ENCODE measurements at regions not wholly inside any gene's neighbourhood (a gene's known extent, or its start where the extent isn't known, plus 50 kb on each side); places are given as distances from the start of the nearest gene placed in this dataset.

DNA sequence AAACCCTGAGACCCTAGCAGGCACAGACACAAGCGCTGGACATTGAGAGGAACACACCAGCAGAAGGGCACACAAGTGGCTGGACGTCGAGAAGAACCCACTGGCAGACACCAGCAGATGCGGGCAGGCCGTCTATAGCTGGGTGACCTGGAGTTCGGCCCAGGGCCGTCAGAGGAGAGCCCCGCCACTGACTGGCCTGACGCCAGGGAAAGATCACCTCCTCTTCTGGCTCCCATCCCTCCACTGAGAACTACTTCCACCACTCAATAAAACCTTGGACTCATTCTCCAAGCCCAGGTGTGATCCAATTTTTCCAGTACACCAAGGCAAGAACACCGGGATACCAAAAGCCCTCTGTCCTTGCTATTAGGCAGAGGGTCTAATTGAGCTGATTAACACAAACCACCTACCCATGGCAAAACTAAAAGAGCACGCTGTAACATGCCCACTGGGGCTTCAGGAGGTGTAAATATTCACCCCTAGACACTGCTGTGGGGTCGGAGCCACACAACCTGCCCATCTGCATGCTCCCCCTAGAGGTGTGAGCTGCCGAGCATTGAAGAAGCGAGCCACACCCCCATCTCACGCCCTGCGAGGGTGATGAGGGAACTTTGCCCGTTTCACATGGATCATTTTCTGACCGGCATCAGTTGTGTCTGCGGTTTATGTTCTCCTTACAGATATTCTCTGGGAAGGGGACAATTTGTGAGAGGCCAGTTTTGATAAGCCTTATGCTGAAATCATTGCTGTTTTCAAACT is 104.8 kb downstream of the HLX start:
- DNase-seq, result peak; percentile 20

DNA sequence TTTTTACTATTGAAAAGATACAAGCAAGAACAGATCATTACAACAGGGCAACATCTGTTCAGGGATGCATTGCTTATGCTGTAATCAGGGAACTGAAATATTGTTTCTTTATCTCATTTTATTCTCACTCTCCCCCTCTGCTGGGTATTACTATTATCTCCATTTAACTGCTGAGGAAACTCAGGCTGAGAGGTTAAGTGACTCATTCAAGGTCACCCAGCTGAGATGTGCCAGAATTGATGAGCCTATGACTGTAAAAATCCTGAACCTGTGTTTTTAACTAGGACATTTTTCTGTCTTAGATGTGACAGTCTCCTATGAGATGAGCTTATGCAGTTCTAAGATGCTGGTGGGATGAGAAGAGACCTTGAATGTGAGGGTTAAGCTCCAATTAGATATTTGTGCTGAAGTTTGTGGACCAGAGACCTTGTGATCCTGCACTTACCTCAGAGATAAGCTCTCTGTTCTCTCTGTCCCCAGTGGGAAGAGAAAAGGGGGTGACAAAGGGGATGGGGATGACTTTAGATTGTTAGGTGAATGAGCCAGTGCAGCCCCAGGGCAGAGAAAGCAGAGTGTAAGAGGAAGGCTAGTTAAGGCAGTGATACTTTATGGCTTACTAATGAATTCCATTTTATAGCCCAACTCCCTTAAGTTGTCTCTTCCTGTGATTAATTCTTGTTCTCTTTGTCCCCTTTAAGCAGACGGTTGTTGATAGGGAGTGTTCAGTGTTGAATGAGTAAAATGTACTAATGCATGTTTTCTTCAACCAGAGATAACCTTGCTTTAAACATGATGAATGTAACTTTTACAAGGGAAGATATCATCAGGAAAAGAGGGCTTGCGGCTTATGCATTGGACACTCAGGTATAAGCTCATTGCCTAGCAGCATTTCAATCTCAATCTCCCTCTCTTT is 111.4 kb downstream of the HLX start:
- no peak for DNase-seq

DNA sequence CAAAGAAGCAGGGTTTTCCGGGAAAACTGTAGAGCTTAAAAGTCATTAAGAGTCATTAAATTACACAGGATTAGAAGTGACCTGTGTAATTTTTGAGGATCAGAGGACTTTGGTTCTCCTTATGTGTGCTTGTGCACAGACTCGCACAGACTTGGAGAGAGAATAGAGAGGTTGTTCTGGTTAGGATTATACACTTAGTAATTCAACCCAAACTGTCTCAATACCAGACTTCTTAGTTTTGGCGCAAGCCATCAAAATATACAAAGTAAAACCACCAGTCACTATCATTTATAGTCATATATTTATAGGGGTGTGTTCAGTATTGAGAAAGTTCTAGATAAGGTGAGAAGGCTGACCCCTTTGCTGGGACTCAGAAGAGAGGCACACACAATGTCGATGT is 112.3 kb downstream of the HLX start:
- no peak for DNase-seq

DNA sequence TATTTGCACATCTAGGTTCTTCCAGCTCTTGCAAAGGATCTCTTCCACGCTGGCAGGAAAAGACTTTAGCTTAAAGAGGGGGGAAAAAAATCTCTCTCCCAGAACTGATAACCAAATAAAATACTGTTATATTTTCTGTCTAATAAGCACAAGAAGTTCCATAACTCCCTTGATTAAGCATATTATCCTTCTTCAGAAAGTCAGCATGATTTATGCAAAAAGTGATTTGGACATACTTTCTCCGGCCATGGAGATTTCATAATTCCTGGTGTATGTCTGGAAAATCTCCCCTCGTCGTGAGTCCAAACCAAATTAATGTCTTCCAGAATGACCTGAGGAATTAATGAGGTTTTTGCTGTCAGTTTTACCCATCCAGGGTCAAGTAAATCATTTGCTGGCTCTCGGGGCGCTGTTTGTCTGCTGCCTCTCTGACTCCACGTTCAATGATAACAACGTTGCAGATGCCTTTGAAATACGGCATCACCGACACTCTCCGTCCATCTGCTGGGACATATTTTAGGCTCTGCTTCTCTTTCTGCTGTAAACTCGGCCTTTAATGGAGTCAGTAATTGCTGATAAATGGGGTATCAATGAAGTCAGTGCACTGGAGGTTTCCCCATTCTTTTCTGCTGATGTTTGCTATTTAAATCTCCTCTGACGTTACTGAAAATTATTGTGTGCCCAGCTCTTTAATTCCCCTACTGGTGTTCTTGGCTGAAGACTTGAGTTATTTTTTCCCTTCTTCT is 112.9 kb downstream of the HLX start:
- no peak for DNase-seq

DNA sequence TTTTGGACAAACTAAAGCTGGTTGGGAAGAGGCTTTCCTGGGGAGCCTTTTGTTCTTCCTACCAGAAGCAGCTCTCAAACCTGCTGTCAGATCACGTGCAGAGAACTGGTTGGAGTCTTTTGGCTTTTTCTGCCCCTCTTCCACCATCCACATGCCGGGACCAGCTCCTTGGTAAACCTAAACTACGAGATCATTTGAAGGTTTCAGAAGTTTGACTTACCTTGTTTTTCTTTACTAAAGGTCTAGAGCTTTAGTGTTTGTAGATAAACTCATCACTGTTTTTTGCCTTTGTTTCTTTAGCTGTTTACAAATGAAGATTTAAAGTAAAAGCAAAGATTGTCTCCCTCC is 113.4 kb downstream of the HLX start:
- DNase-seq, result no peak

DNA sequence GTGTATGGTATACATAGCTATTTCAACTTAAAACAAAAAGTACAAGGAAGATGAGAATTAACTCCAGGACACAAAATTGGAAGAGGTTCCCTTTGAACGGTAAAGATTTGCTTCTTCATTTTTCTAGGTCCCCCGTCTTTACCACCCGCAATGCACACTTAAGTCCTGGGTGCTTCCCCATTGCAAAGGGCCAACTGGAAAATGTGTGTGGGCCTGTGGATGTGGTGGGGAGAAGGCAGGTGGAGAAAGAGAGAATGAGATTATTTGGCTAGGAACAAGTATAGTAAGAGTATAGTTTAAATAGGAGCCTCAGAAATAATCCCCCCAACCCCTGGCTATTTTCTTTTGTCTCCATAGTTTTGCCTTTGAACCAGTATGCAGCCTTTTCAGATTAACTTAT is 115.4 kb downstream of the HLX start:
- DNase-seq, result no peak

DNA sequence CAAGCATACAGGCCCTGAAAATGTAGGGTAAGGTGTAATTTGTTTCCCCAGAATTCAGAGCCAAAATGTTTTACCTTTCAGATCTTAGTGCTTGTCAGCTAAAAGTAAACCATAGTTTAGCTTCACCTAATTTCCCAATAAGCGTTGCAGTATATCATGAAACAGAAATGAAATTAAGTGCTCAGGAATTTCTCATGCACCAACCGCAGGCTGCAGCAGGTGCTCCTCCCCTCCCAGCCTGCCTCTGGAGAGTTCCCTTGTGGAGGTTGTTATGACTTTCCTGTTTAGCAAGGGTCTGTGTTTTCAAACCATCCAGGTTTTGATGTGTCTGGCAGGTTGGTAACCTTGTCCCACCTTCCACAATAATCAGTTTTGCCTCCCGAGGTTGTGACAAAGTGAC is 118.5 kb downstream of the HLX start:
- DNase-seq, result no peak

DNA sequence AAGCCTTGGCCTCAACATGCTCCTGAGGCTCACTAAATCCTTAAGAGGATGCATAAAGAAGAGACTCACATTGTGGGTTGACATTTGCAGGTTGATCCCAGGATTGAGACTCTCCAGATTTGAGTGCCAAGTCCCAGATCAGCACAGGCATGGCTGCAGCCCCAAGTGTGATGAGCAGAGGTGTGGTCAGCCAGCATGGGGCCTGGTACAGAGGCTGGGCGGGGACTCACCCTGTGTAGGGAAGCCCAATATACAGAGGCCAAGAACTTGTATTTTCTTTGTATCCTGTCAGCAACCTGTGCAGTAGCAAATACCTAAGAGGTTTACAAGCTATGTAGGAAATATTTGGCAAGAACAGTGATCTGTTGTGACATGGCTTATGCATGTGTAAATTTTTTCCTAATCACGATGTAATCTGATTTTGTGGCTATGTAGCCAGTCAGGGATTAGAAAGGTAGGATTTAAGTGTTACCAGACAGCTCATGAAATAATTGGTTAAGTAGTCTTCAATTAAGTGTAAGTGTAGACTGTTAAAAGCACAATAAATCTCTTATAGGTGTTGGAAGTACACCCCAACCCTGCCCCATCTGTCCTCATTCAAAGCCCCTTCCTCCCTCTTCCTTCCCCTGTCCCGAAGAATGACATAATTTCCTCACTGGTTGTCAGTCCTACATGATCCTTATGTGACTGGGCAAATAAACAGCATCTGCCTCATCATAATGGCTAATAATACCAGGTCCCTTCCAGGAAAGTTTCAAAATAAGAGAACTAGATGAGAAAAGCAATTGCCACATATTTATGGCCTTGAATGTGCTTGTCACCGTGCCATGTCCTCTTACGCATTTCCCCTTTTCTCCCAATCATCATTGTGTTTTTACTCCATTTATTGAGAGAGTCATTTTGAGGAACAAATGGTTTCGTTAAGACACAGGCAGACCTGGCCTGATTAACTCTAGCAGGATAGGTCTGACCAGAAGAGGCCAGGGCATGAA is 120.9 kb downstream of the HLX start:
- DNase-seq, result no peak

DNA sequence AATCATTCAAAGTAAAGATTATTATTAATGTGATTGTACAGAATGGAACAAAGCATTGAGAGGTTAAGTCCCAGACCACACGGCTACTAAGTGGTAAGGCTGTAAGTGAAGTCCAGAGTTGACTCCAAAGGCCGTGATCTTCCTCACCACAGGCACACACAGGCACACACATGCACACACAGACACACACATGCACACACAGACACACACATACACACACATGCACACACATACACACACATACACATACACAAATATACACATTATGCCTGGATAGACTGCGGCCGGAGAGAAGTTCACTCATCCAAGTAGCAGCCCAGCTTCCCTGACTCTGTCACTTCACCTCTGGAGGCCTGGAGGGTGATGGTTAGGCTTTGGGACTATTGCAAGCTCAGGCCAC is 121.9 kb downstream of the HLX start:
- DNase-seq, result no peak

DNA sequence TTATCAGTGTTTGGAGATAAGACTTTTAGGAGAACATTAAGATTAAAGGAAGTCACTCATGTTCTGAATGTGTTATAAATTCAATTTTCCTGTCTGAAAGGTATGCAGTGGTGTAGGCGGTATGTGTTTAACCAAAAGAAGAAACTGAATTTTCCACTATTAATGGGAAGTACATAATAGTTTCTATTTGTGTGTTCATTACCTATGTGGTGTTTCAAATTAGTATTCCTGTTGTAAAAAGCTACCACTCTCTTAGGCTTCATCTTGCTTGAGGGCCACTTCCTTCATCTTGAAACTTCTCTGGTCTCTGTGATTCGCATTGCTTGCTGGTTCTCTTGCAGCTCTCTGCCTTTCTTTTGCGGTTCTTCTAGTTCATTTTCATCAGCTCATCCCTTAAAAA is 123.4 kb downstream of the HLX start:
- DNase-seq, result no peak

DNA sequence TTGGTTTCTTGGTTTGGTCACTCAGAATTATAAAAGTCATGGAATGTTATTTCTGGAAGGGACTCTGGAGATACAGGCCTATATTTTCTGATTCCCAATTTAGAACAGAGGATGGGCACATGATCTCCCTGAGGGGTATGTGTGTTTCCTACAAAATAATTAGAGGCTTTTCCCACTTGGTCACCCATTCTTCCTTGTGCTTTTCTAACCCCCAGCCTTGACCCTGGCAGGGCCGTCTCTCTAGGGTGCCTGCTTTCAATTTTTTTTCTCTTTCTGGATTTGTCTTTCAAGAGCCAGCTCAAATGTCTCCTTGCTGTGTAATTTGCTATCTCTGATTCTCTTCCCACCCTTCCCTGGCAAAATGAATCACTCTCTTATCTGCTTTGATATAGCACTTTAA is 131.9 kb downstream of the HLX start:
- DNase-seq, result no peak

DNA sequence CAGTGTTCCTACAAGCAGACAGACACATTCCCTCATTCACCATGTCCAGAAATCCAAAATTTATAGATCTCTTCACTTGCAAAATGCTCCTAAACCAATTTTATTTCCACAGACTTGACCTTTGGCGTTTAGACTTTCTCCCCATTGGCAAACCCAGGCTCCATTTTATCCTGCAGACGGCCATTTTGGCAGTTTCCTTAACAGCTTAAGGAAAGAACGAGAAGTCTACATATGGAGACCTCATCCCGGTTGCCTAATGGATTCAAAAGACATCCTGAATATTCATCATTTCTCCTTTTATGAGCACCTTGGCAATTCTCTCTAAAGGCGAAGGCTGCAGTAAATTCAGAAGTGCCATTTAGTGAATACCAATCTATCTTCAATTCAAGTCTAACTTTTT is 132.9 kb downstream of the HLX start:
- DNase-seq, result no peak

DNA sequence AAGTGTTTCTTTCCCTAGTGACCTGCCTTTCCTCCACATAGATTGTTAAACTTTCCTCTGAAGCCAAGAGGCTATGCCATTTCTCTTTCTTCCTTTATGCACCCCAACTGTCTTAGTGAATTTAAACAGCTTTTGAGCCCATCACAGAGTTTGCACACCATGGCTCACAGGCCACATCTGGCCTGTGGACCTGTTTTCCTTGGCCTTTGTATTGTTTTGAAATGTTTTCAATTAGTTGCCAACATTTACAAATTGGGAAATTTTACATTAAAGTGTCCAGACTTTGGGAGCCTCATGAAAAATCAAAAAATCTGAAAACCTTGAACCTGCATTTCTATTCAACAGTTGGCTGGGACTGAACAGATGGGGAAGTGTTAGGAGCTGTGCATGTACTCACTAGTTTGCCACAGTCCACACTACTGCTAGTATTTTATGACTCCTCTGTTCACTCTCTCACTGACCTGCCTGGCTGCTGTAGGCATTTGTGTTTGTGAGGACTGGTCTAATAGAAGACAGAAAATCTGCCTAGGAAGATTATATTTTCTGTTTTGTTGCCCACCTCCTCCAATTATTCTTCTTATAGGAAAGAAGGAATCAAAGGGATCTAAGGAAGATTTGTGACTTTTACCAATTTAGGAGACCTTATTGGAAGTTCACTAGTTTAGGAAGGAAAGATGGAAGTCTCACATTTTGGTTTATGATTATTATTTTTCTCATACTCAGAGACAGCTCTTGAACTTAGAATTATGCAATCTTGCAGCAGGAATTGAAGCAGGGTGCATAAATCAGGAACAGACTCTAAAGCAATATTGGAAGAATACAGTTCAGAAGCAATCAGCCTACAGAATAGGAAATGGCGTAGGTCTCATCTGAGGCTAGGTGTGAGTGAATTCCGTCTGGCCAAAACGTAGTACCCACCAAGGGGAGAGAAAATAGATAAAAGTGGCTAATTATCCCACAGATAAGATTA is 134.7 kb downstream of the HLX start:
- no peak for DNase-seq

DNA sequence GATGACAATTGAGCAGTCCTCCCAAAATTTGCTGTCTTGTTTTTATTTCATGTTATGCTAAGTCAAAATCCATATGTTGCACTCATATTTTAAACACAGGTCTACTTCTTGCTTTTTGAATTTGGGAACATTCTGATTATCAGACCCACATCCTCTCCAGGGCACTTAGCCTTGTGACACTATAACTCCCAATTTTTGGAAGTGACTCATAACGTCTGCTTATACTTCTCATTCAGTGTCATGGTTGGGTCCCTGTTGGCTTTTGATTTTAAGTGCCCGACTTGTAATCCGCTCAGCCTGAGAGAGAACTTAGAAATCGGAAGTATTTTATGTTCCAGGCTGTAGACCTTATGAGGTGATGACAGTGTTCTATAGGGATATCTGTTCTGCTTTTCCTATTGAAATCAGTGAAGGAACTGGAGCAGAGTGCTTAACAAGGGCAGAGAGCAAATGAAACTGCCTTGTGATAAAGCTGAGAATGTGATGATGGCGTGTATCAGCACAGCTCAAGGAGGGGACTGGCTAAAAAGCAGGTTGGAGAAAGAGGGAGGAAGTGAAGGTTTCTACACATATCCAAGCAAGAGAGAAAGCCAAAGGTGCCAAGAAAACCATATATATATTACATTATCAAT is 136.0 kb downstream of the HLX start:
- no peak for DNase-seq

DNA sequence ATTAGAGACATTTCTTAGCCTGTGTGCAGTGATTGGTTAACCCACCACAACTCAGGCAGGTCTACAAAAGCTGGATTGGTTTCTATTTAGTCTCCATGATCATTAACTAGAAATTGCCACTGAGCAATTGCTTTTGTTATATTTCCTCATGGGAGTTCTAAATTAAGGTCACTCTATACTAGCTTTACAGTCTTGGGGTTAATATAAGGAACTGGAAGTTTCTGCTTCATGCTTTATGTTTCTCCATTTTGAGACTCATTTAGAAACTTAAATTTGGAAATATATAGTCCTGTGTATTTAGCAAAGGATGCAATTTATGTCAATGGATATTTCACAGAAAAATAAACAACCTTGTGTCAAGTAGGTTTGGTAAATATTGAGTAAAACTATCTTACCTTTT is 137.5 kb downstream of the HLX start:
- DNase-seq, result no peak

DNA sequence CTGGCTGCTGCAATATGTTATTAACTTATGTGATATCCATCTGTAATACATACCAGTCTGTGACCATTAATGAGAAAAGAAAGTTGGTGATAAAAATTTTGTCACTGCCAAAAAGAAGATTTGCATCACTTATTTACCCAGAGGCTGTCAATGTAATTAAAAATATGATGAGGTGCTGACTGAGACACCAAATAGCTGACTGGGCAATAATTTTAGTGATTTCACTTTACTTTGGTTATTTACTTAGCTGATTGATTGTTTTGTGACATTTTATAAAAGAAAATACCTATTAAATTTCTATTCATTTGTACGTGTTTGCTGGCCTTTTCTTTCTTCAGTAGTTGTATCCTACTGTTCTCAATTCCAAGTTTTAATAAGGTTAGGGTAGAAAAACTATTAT is 139.2 kb downstream of the HLX start:
- DNase-seq, result no peak

DNA sequence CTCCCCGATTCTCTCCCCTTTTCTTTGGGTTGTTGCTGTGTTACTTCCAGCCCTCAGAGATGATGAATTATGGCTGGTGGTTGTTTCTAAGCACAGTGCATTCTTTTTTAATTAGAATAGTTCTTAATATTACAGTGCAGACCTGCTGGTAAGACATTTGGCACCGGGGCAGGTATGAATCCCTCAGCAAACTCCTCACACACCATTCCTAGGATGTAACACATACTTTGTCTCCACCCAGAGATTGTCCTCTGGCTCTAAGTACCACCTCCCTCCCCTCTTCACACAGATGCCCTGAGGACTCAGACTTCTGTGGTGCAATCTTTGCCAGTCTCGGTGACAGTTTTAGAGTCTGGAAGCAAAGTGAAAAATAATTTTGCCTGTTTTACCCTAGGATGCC is 143.1 kb downstream of the HLX start:
- DNase-seq, result no peak

DNA sequence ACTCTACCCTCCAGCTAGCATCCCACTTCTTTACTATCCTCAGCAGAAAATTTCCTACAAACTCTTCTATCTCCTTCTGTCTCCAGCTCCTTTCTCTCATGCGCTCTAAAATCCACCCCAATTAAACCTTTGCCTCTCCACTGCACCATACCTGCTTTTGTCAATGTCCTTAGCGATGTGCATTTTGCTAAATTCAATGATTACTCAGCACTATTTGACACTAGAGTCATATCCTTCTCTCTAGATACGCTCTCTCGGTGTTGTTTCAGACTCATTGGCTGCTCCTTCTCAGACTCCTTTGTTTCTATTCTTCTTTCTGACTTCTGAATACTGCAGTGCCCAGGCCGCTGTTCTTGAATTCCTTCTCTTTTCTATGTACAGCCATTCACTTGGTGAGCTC is 144.2 kb downstream of the HLX start:
- DNase-seq, result no peak

DNA sequence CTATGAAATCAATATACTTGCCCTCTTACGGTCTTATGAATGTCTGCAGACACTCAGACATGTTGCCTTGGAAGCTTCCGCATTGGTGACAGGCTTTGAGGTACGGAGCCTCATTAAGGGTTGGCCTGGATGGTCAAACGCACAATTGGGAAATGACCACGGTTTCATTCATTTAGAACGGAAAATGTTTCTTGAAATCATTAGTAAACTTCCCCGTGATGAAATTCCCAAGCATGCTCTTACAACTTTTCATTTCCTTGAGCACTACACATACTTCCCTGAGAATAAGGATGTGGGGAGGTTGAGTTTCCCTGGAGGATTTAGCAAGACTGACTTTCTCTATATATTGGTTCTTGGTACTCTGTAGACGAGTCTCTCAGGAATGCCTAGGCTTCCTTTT is 146.3 kb downstream of the HLX start:
- DNase-seq, result no peak

DNA sequence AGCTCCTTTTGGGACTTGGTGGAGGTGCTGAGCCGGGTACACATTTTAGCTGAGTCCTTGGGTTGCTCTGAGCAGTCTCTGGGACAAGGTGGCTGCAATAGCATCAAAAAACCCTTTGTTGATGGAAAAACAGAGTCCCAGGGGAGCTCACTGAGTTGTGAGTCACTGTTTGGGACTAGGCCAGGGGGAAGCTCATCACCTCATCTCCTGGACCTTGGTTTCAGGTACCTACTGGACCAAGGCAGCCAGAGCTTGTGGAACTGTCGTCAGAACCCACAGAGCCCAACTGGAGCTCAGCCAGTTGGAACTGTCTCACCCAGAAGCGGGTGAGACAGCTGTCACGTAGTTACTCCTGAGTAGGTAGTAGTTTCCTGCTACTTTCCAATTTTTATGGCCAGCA is 146.7 kb downstream of the HLX start:
- peak; percentile 18 for DNase-seq
